ENCODE measurements at regions not wholly inside any gene's neighbourhood (a gene's known extent, or its start where the extent isn't known, plus 50 kb on each side); places are given as distances from the start of the nearest gene placed in this dataset.

- TF ChIP-seq POLR2A (IDR thresholded peaks at IDR 0.05): no peak
- TF ChIP-seq, protein P1, sequence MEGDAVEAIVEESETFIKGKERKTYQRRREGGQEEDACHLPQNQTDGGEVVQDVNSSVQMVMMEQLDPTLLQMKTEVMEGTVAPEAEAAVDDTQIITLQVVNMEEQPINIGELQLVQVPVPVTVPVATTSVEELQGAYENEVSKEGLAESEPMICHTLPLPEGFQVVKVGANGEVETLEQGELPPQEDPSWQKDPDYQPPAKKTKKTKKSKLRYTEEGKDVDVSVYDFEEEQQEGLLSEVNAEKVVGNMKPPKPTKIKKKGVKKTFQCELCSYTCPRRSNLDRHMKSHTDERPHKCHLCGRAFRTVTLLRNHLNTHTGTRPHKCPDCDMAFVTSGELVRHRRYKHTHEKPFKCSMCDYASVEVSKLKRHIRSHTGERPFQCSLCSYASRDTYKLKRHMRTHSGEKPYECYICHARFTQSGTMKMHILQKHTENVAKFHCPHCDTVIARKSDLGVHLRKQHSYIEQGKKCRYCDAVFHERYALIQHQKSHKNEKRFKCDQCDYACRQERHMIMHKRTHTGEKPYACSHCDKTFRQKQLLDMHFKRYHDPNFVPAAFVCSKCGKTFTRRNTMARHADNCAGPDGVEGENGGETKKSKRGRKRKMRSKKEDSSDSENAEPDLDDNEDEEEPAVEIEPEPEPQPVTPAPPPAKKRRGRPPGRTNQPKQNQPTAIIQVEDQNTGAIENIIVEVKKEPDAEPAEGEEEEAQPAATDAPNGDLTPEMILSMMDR (IDR thresholded peaks at IDR 0.05): no peak
- no peak for TF ChIP-seq POLR2AphosphoS5 (IDR thresholded peaks at IDR 0.05)
Measured at GRCh38 chr16:5328546-5328945, 231.0 kb upstream of the EEF2KMT start.
